HL-60 (cell line): ENCODE measurements at regions not wholly inside any gene's neighbourhood (a gene's known extent, or its start where the extent isn't known, plus 50 kb on each side); places are given as distances from the start of the nearest gene placed in this dataset.
"Not testable (repeated sequence)": the region's sequence is repeated elsewhere in the genome, so short reads cannot be mapped to it uniquely, and the experiment has no call there.

ENCODE experiments used
- DNase-seq, 2 experiments: peaks; one replicate each; pipeline ENCODE4 v3.0.0-alpha.2; 2010 to 2020; ENCODE audit warnings: low read depth in 1 of 2, low spot score in 1 of 2
- H3K27ac ChIP-seq: fragments of 250-450 bp; sonication (Bioruptor Pico); replicated peaks from 2 replicates; pipeline ENCODE4 v1.5.1; 2020; ENCODE audit warnings: mild to moderate bottlenecking, moderate library complexity
- H3K27me3 ChIP-seq: fragments of 250-450 bp; sonication (Bioruptor Pico); 2 replicates; pipeline ENCODE4 v1.5.1; 2021; ENCODE audit warnings: mild to moderate bottlenecking, moderate library complexity; ENCODE audit not compliant: insufficient read depth, poor library complexity, severe bottlenecking
- H3K4me3 ChIP-seq: replicated peaks from 2 replicates; pipeline ENCODE4 v1.5.1; 2011; ENCODE audit warnings: mild to moderate bottlenecking, control low read depth, low read length; ENCODE audit not compliant: insufficient read depth
- GABPA ChIP-seq: IDR thresholded peaks from 2 replicates; pipeline ENCODE4 v1.6.1; 2012; ENCODE audit warnings: low read depth
- POLR2AphosphoS5 ChIP-seq: IDR thresholded peaks from 2 replicates; pipeline ENCODE4 v1.6.1; 2012; ENCODE audit warnings: low read depth
- SPI1 ChIP-seq: IDR thresholded peaks from 2 replicates; pipeline ENCODE4 v1.6.1; 2012; ENCODE audit warnings: low read depth, mild to moderate bottlenecking, borderline replicate concordance
- TF ChIP-seq, protein P1 (sequence below): IDR thresholded peaks from 2 replicates; pipeline ENCODE4 v1.6.1; 2012; ENCODE audit warnings: low read depth; ENCODE audit not compliant: insufficient replicate concordance
- TF ChIP-seq, protein P2 (sequence below): IDR thresholded peaks from one replicate; pipeline ENCODE4 v1.5.1; 2011; ENCODE audit warnings: low read length, control low read depth, inconsistent platforms; ENCODE audit not compliant: insufficient read depth

DNA sequence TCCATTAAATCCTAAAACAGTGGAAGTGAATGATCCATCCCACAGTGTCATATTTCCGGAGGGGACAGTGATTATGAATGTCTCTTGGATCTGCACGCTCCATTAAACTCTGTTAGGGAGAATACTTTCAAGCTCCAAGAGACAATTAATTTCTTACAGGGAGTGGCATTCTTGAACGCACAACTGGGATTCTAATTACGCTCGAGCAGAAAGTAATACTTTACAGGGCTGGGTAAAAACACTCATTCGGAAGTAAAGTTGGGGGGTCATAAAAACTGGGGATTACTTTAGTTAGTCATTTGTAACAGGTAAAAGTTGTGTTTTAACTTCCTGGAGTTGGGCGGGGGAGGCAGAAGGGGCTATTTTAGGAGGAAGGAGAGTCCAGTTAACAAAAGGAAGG, 151.8 kb downstream of the ZFP64 start:
- Histone ChIP-seq H3K4me3 (no peak overlapping the region), H3K27me3 (no peaks in the 10 kb centered on the region), H3K27ac (no peak overlapping the region)
- no peak for DNase-seq
- TF ChIP-seq, protein P1, sequence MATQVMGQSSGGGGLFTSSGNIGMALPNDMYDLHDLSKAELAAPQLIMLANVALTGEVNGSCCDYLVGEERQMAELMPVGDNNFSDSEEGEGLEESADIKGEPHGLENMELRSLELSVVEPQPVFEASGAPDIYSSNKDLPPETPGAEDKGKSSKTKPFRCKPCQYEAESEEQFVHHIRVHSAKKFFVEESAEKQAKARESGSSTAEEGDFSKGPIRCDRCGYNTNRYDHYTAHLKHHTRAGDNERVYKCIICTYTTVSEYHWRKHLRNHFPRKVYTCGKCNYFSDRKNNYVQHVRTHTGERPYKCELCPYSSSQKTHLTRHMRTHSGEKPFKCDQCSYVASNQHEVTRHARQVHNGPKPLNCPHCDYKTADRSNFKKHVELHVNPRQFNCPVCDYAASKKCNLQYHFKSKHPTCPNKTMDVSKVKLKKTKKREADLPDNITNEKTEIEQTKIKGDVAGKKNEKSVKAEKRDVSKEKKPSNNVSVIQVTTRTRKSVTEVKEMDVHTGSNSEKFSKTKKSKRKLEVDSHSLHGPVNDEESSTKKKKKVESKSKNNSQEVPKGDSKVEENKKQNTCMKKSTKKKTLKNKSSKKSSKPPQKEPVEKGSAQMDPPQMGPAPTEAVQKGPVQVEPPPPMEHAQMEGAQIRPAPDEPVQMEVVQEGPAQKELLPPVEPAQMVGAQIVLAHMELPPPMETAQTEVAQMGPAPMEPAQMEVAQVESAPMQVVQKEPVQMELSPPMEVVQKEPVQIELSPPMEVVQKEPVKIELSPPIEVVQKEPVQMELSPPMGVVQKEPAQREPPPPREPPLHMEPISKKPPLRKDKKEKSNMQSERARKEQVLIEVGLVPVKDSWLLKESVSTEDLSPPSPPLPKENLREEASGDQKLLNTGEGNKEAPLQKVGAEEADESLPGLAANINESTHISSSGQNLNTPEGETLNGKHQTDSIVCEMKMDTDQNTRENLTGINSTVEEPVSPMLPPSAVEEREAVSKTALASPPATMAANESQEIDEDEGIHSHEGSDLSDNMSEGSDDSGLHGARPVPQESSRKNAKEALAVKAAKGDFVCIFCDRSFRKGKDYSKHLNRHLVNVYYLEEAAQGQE, result no peak
- TF ChIP-seq POLR2AphosphoS5 (no peak), SPI1 (no peak), GABPA (no peak)
- TF ChIP-seq, protein P2, sequence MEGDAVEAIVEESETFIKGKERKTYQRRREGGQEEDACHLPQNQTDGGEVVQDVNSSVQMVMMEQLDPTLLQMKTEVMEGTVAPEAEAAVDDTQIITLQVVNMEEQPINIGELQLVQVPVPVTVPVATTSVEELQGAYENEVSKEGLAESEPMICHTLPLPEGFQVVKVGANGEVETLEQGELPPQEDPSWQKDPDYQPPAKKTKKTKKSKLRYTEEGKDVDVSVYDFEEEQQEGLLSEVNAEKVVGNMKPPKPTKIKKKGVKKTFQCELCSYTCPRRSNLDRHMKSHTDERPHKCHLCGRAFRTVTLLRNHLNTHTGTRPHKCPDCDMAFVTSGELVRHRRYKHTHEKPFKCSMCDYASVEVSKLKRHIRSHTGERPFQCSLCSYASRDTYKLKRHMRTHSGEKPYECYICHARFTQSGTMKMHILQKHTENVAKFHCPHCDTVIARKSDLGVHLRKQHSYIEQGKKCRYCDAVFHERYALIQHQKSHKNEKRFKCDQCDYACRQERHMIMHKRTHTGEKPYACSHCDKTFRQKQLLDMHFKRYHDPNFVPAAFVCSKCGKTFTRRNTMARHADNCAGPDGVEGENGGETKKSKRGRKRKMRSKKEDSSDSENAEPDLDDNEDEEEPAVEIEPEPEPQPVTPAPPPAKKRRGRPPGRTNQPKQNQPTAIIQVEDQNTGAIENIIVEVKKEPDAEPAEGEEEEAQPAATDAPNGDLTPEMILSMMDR, result no peak

DNA sequence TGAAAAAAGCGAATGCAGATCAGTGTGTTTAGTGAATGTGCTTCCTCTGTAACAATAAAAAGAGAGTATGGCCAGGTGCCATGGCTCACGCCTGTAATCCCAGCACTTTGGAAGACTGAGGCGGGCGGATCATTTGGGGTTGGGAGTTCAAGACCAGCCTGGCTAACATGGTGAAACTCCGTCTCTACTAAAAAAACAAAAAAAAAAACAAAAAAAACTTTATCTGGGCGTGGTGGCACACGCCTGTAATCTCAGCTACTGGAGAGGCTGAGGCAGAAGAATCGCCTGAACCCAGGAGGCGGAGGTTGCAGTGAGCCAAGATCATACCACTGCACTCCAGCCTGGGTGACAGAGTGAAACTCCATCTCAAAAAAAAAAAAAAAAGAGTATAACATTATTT, 152.9 kb downstream of the ZFP64 start:
- H3K27me3 ChIP-seq, H3K4me3 ChIP-seq, DNase-seq, H3K27ac ChIP-seq: not testable (repeated sequence)

DNA sequence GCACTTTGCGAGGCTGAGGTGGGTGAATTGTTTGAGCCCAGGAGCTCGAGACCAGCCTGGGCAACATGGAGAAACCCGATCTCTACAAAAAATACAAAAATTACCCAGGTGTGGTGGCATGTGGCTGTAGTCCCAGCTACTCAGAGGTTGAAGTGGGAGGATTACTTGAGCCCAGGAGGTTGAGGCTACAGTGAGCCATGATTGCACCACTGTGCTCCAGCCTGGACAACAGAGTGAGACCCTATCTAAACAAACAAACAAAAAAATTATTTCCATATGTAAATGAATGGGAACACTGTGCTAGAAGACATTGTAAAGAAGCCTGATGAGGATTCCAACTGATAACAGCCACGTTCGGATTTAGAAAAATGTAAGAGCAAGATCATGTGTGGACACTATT, 154.2 kb downstream of the ZFP64 start:
- Histone ChIP-seq H3K27ac (no peak overlapping the region), H3K27me3 (no peaks in the 10 kb centered on the region), H3K4me3 (no peak overlapping the region)
- TF ChIP-seq, protein P2, result no peak
- no peak for TF ChIP-seq GABPA
- TF ChIP-seq, protein P1, result no peak
- no peak for TF ChIP-seq SPI1
- TF ChIP-seq POLR2AphosphoS5, result no peak
- DNase-seq, result no peak

DNA sequence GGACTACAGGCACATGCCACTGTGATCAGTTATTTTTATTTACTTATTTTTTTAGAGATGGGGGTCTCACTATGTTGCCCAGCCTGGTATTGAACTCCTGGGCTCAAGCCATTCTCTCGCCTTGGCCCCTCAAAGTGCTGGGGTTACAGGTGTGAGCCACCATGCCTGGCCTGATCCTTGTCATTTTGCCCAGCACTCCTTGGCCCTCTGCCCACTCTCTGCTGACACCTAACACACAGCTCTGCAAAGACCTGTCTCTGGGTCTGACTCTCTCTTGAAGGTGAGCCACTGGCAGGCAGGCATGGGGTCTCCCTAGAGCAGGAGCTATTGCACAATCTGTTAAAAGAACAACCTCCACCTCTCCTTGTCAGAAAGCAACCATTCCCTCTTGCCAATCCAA, 155.6 kb downstream of the ZFP64 start:
- DNase-seq, result no peak
- H3K4me3 ChIP-seq, result no peak overlapping the region
- TF ChIP-seq SPI1 (no peak), GABPA (no peak), POLR2AphosphoS5 (no peak)
- TF ChIP-seq, protein P2, result no peak
- TF ChIP-seq, protein P1, result no peak
- no peak overlapping the region for H3K27ac ChIP-seq
- H3K27me3 ChIP-seq, result no peaks in the 10 kb centered on the region
